ENCODE measurements at regions not wholly inside any gene's neighbourhood (a gene's known extent, or its start where the extent isn't known, plus 50 kb on each side); places are given as distances from the start of the nearest gene placed in this dataset.

DNA sequence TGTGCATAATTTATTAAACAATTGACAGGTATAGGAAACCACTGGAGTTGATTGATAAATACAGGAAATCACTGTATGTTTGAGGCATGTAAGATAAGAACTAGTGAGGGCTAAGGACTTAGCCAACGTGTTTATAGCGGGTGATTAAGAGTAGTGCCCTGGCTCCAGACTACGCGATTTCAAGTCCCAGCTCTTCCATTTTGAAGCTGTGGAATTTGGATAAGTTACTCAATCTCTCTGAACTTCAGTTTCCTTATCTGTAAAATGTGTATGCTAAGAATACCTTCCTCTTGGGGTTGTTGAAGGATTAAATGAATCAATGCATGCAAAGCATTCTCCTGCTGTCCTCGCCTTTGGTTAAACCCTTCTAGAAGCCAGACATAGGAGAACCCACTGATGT lies 143.3 kb upstream of the GJB5 start:
- Histone ChIP-seq H3K9ac (ENCODE audit: low read depth in 1 of 2, low read length in 2 of 2) (no peak overlapping the region), H3K27ac (ENCODE audit: low read depth, low read length) (no peak overlapping the region), H3K4me1 (ENCODE audit: control insufficient read depth in 1 of 2, insufficient read depth in 2 of 2, low read length in 2 of 2) (no peaks in the 10 kb centered on the region), H3K36me3 (ENCODE audit: control insufficient read depth in 1 of 2, insufficient read depth in 2 of 2, low read length in 2 of 2) (no peaks in the 10 kb centered on the region), H3K4me3 (ENCODE audit: low read depth in 1 of 2, low read length in 2 of 2) (no peak overlapping the region), H3K9me3 (ENCODE audit: control insufficient read depth in 1 of 2, low read length in 2 of 2) (no peaks in the 10 kb centered on the region), H3K27me3 (ENCODE audit: control insufficient read depth in 1 of 2, insufficient read depth in 2 of 2, low read length in 2 of 2) (peaks cover 0 to 5% of the 10 kb centered on the region in 2 donors)

DNA sequence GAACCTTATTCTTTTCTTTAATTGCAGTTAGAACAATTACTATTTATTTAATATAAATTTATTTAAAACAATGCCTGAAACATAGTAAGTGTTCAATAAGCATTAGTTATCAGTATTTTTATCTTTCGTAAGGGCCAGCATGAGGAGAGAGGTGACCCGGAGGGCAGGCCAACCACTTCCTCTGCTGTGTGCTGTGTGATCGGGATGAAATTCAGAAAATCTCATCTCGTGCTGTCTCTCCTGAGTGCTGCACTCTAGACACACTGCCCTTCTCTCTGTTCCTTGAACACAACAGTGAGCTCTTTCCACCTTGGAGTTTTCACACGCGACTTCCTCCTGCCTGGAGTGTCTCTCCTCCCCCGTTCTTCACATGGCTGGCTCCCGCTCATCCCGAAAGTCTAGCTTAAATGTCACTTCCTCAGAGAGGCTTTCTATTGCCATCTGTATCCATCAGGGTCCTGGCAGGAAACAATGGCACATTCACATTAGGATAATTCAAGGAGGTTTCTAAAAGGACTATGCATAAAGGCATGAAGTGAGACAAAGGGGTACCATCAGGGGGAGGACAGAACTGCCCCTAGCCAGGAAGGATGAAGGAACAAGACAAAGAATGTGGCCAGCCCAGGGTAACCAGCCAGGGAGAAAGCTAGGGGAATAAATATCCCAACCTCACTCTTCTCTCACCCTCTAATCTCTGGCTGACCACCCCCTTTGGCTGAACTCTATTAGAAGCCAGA lies 142.6 kb upstream of the GJB5 start:
- Histone ChIP-seq H3K4me3 (ENCODE audit: low read depth in 1 of 2, low read length in 2 of 2) (no peak overlapping the region), H3K9me3 (ENCODE audit: control insufficient read depth in 1 of 2, low read length in 2 of 2) (no peaks in the 10 kb centered on the region), H3K27me3 (ENCODE audit: control insufficient read depth in 1 of 2, insufficient read depth in 2 of 2, low read length in 2 of 2) (peaks cover 0 to 5% of the 10 kb centered on the region in 2 donors), H3K36me3 (ENCODE audit: control insufficient read depth in 1 of 2, insufficient read depth in 2 of 2, low read length in 2 of 2) (no peaks in the 10 kb centered on the region), H3K9ac (ENCODE audit: low read depth in 1 of 2, low read length in 2 of 2) (no peak overlapping the region), H3K4me1 (ENCODE audit: control insufficient read depth in 1 of 2, insufficient read depth in 2 of 2, low read length in 2 of 2) (no peaks in the 10 kb centered on the region), H3K27ac (ENCODE audit: low read depth, low read length) (no peak overlapping the region)

DNA sequence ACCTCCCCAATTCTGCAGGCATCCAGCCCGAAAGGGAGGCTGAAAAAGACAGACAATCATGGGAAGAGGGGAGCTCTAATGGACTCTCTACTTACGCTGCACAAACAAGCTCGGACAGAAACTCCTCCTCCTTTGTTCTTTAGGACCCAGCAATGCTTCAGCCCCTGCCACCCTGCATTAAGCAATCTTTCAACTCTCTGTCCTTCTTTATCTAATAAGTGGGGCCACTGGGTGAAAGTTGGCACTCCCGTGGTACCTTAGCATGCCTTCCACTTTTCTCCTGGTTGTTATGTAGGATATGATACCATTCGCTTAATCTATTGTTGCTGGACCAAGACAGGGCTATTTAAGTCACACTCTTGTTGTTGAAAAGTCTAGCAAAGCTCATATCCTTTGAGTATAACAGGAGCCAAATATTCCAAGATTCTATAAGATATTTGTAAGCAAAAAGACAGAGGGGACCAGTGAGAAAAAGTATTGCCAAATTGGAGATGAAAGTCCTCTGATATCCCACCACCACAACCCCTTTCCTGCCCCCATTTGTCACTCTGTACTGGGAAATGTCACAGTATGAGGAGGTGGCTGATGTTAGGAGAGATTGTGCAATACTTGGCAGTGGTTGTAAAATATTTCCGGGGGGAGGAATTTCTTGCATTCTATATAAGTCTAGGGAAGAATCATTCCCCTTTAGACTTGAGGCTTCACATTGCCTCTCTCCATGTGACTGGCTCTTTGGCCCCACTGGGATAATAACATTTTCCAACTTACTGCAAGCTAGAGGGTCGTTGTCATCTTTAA lies 137.3 kb upstream of the GJB5 start:
- Histone ChIP-seq H3K27me3 (ENCODE audit: control insufficient read depth in 1 of 2, insufficient read depth in 2 of 2, low read length in 2 of 2) (peaks cover 0 to 10% of the 10 kb centered on the region in 2 donors), H3K27ac (ENCODE audit: low read depth, low read length) (no peak overlapping the region), H3K36me3 (ENCODE audit: control insufficient read depth in 1 of 2, insufficient read depth in 2 of 2, low read length in 2 of 2) (no peaks in the 10 kb centered on the region), H3K4me3 (ENCODE audit: low read depth in 1 of 2, low read length in 2 of 2) (no peak overlapping the region), H3K4me1 (ENCODE audit: control insufficient read depth in 1 of 2, insufficient read depth in 2 of 2, low read length in 2 of 2) (no peaks in the 10 kb centered on the region), H3K9ac (ENCODE audit: low read depth in 1 of 2, low read length in 2 of 2) (no peak overlapping the region), H3K9me3 (ENCODE audit: control insufficient read depth in 1 of 2, low read length in 2 of 2) (no peaks in the 10 kb centered on the region)

- Histone ChIP-seq H3K9ac (ENCODE audit: low read depth in 1 of 2, low read length in 2 of 2) (no peak overlapping the region), H3K9me3 (ENCODE audit: control insufficient read depth in 1 of 2, low read length in 2 of 2) (no peaks in the 10 kb centered on the region), H3K4me1 (ENCODE audit: control insufficient read depth in 1 of 2, insufficient read depth in 2 of 2, low read length in 2 of 2) (no peaks in the 10 kb centered on the region), H3K27ac (ENCODE audit: low read depth, low read length) (no peak overlapping the region), H3K36me3 (ENCODE audit: control insufficient read depth in 1 of 2, insufficient read depth in 2 of 2, low read length in 2 of 2) (no peaks in the 10 kb centered on the region), H3K27me3 (ENCODE audit: control insufficient read depth in 1 of 2, insufficient read depth in 2 of 2, low read length in 2 of 2) (peaks cover 0 to 10% of the 10 kb centered on the region in 2 donors), H3K4me3 (ENCODE audit: low read depth in 1 of 2, low read length in 2 of 2) (no peak overlapping the region)
Observed at GRCh38 chr1:34618381-34618780, 136.5 kb upstream of the GJB5 start.

DNA sequence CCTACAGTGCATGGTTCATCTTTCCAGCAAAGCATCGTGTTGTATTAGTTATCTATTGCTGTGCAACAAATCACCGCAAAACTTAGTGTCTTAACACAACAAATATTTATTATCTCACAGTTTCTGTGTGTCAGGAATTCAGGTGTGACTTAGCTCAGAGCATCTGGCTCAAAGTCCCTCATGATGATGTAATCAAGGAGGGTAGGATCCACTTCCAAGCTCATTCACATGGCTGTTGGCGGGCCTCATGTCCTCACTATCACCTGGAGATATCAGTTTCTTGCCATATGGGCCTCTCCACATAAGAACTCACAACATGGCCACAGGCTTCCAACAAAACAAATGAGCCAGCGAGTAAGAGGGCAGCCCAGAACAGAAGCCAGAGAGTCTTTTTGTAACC lies 135.6 kb upstream of the GJB5 start:
- no peaks in the 10 kb centered on the region for H3K36me3 ChIP-seq (ENCODE audit: control insufficient read depth in 1 of 2, insufficient read depth in 2 of 2, low read length in 2 of 2)
- no peak overlapping the region for H3K27ac ChIP-seq (ENCODE audit: low read depth, low read length)
- no peak overlapping the region for H3K4me3 ChIP-seq (ENCODE audit: low read depth in 1 of 2, low read length in 2 of 2)
- H3K4me1 ChIP-seq (ENCODE audit: control insufficient read depth in 1 of 2, insufficient read depth in 2 of 2, low read length in 2 of 2), result no peaks in the 10 kb centered on the region
- H3K27me3 ChIP-seq (ENCODE audit: control insufficient read depth in 1 of 2, insufficient read depth in 2 of 2, low read length in 2 of 2), result peaks cover 0 to 10% of the 10 kb centered on the region in 2 donors
- H3K9ac ChIP-seq (ENCODE audit: low read depth in 1 of 2, low read length in 2 of 2), result no peak overlapping the region
- H3K9me3 ChIP-seq (ENCODE audit: control insufficient read depth in 1 of 2, low read length in 2 of 2), result no peaks in the 10 kb centered on the region

- Histone ChIP-seq H3K4me3 (ENCODE audit: low read depth in 1 of 2, low read length in 2 of 2) (no peak overlapping the region), H3K36me3 (ENCODE audit: control insufficient read depth in 1 of 2, insufficient read depth in 2 of 2, low read length in 2 of 2) (no peaks in the 10 kb centered on the region), H3K4me1 (ENCODE audit: control insufficient read depth in 1 of 2, insufficient read depth in 2 of 2, low read length in 2 of 2) (no peaks in the 10 kb centered on the region), H3K27ac (ENCODE audit: low read depth, low read length) (no peak overlapping the region), H3K9ac (ENCODE audit: low read depth in 1 of 2, low read length in 2 of 2) (no peak overlapping the region), H3K27me3 (ENCODE audit: control insufficient read depth in 1 of 2, insufficient read depth in 2 of 2, low read length in 2 of 2) (peaks cover 0 to 10% of the 10 kb centered on the region in 2 donors), H3K9me3 (ENCODE audit: control insufficient read depth in 1 of 2, low read length in 2 of 2) (no peaks in the 10 kb centered on the region)
Observed at GRCh38 chr1:34621916-34622315, 132.9 kb upstream of the GJB5 start.

- H3K9ac ChIP-seq (ENCODE audit: low read depth in 1 of 2, low read length in 2 of 2), result no peak overlapping the region
- H3K36me3 ChIP-seq (ENCODE audit: control insufficient read depth in 1 of 2, insufficient read depth in 2 of 2, low read length in 2 of 2), result no peaks in the 10 kb centered on the region
- no peak overlapping the region for H3K4me3 ChIP-seq (ENCODE audit: low read depth in 1 of 2, low read length in 2 of 2)
- no peak overlapping the region for H3K27ac ChIP-seq (ENCODE audit: low read depth, low read length)
- H3K9me3 ChIP-seq (ENCODE audit: control insufficient read depth in 1 of 2, low read length in 2 of 2), result no peaks in the 10 kb centered on the region
- H3K27me3 ChIP-seq (ENCODE audit: control insufficient read depth in 1 of 2, insufficient read depth in 2 of 2, low read length in 2 of 2), result peaks cover 0 to 7% of the 10 kb centered on the region in 2 donors
- H3K4me1 ChIP-seq (ENCODE audit: control insufficient read depth in 1 of 2, insufficient read depth in 2 of 2, low read length in 2 of 2), result no peaks in the 10 kb centered on the region
Observed at GRCh38 chr1:34625521-34626015, 129.3 kb upstream of the GJB5 start.

- no peaks in the 10 kb centered on the region for H3K9me3 ChIP-seq (ENCODE audit: control insufficient read depth in 1 of 2, low read length in 2 of 2)
- H3K4me3 ChIP-seq (ENCODE audit: low read depth in 1 of 2, low read length in 2 of 2), result no peak overlapping the region
- H3K9ac ChIP-seq (ENCODE audit: low read depth in 1 of 2, low read length in 2 of 2), result no peak overlapping the region
- H3K27me3 ChIP-seq (ENCODE audit: control insufficient read depth in 1 of 2, insufficient read depth in 2 of 2, low read length in 2 of 2), result peaks cover 0 to 3% of the 10 kb centered on the region in 2 donors
- H3K27ac ChIP-seq (ENCODE audit: low read depth, low read length), result no peak overlapping the region
- H3K4me1 ChIP-seq (ENCODE audit: control insufficient read depth in 1 of 2, insufficient read depth in 2 of 2, low read length in 2 of 2), result no peaks in the 10 kb centered on the region
- no peaks in the 10 kb centered on the region for H3K36me3 ChIP-seq (ENCODE audit: control insufficient read depth in 1 of 2, insufficient read depth in 2 of 2, low read length in 2 of 2)
Observed at GRCh38 chr1:34627465-34628240, 127.2 kb upstream of the GJB5 start.

DNA sequence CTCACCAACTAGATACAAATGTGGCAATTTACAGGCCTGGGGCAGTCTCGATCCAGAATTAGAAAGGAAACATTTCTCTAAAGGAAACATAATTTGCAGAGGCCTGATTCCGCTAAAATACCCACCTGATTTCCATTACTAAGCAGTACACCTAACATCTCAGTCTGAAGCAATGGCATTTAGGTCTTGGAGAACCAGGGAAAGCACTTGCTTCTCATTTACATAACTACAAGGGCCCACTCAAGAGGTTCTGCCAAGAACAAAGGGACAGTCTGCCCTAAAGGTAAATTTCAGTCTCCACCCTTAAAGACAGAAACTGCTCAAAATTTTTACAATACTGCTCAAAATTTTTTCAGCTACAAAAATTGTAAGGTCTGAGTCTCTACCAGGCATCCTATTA lies 123.7 kb upstream of the GJB5 start:
- H3K4me3 ChIP-seq (ENCODE audit: low read depth in 1 of 2, low read length in 2 of 2), result no peak overlapping the region
- no peak overlapping the region for H3K27ac ChIP-seq (ENCODE audit: low read depth, low read length)

GRCh38 chr1:34639701-34640100 lies 115.1 kb upstream of the GJB5 start:
- Histone ChIP-seq H3K4me1 (ENCODE audit: control insufficient read depth in 1 of 2, insufficient read depth in 2 of 2, low read length in 2 of 2) (no peaks in the 10 kb centered on the region), H3K9me3 (ENCODE audit: control insufficient read depth in 1 of 2, low read length in 2 of 2) (no peaks in the 10 kb centered on the region), H3K36me3 (ENCODE audit: control insufficient read depth in 1 of 2, insufficient read depth in 2 of 2, low read length in 2 of 2) (no peaks in the 10 kb centered on the region), H3K4me3 (ENCODE audit: low read depth in 1 of 2, low read length in 2 of 2) (no peak overlapping the region), H3K9ac (ENCODE audit: low read depth in 1 of 2, low read length in 2 of 2) (no peak overlapping the region), H3K27me3 (ENCODE audit: control insufficient read depth in 1 of 2, insufficient read depth in 2 of 2, low read length in 2 of 2) (peaks cover 0 to 12% of the 10 kb centered on the region in 2 donors), H3K27ac (ENCODE audit: low read depth, low read length) (no peak overlapping the region)

More for the DNA sequence above, 123.7 kb upstream of the GJB5 start:
- no peaks in the 10 kb centered on the region for H3K4me1 ChIP-seq (ENCODE audit: control insufficient read depth in 1 of 2, insufficient read depth in 2 of 2, low read length in 2 of 2)
- H3K9me3 ChIP-seq (ENCODE audit: control insufficient read depth in 1 of 2, low read length in 2 of 2), result no peaks in the 10 kb centered on the region
- H3K9ac ChIP-seq (ENCODE audit: low read depth in 1 of 2, low read length in 2 of 2), result no peak overlapping the region
- peaks cover 0 to 3% of the 10 kb centered on the region in 2 donors for H3K27me3 ChIP-seq (ENCODE audit: control insufficient read depth in 1 of 2, insufficient read depth in 2 of 2, low read length in 2 of 2)
- no peaks in the 10 kb centered on the region for H3K36me3 ChIP-seq (ENCODE audit: control insufficient read depth in 1 of 2, insufficient read depth in 2 of 2, low read length in 2 of 2)

All from duodenal mucosa (tissue), 2 donors.